Mucosa of rectum (tissue), 2 donors: ENCODE measurements at regions not wholly inside any gene's neighbourhood (a gene's known extent, or its start where the extent isn't known, plus 50 kb on each side); places are given as distances from the start of the nearest gene placed in this dataset.

ENCODE experiments used
- H3K27ac ChIP-seq, 2 donors: one replicate each; pipeline ENCODE4 v1.7.0; 2013; ENCODE audit warnings: inconsistent platforms in 2 of 2, low read depth in 2 of 2, low read length in 2 of 2
- H3K27me3 ChIP-seq, 2 donors: one replicate each; pipeline ENCODE4 v1.7.0; 2013; ENCODE audit warnings: low read length in 2 of 2; ENCODE audit not compliant: control insufficient read depth in 2 of 2, insufficient read depth in 2 of 2
- H3K36me3 ChIP-seq, 2 donors: one replicate each; pipeline ENCODE4 v1.7.0; 2013; ENCODE audit warnings: low read length in 2 of 2; ENCODE audit not compliant: control insufficient read depth in 2 of 2, insufficient read depth in 2 of 2
- H3K4me1 ChIP-seq, 2 donors: one replicate each; pipeline ENCODE4 v1.7.0; 2013; ENCODE audit warnings: low read length in 2 of 2, mild to moderate bottlenecking in 1 of 2; ENCODE audit not compliant: control insufficient read depth in 2 of 2, insufficient read depth in 2 of 2
- H3K4me3 ChIP-seq, 2 donors: one replicate each; pipeline ENCODE4 v1.7.0; 2013; ENCODE audit warnings: low read length in 2 of 2
- H3K9ac ChIP-seq, 2 donors: one replicate each; pipeline ENCODE4 v1.7.0; 2013; ENCODE audit warnings: low read length in 2 of 2, low read depth in 1 of 2, mild to moderate bottlenecking in 1 of 2
- H3K9me3 ChIP-seq, 2 donors: one replicate each; pipeline ENCODE4 v1.7.0; 2013; ENCODE audit warnings: low read length in 2 of 2; ENCODE audit not compliant: control insufficient read depth in 2 of 2
- donor health status: healthy.
- donor health status: Normal muscosa, but diverticular disease.

GRCh38 chr1:195574511-195574910, 1033.7 kb downstream of the KCNT2 start:
- Histone ChIP-seq H3K9ac (no peak overlapping the region), H3K4me1 (peaks cover 0 to 8% of the 10 kb centered on the region in 2 donors), H3K27ac (no peak overlapping the region), H3K4me3 (no peak overlapping the region), H3K9me3 (no peaks in the 10 kb centered on the region), H3K36me3 (no peaks in the 10 kb centered on the region), H3K27me3 (no peaks in the 10 kb centered on the region)

- H3K9me3 ChIP-seq, result no peaks in the 10 kb centered on the region
- no peaks in the 10 kb centered on the region for H3K27me3 ChIP-seq
- no peak overlapping the region for H3K9ac ChIP-seq
- no peak overlapping the region for H3K4me3 ChIP-seq
- H3K27ac ChIP-seq, result no peak overlapping the region
- H3K4me1 ChIP-seq, result no peaks in the 10 kb centered on the region
- H3K36me3 ChIP-seq, result no peaks in the 10 kb centered on the region
These were observed 1038.3 kb downstream of the KCNT2 start for GRCh38 chr1:195569934-195570333.

GRCh38 chr1:195568389-195568788, 1039.9 kb downstream of the KCNT2 start:
- H3K9ac ChIP-seq, result no peak overlapping the region
- H3K27ac ChIP-seq, result no peak overlapping the region
- no peak overlapping the region for H3K4me3 ChIP-seq
- H3K36me3 ChIP-seq, result no peaks in the 10 kb centered on the region
- H3K9me3 ChIP-seq, result no peaks in the 10 kb centered on the region
- H3K27me3 ChIP-seq, result no peaks in the 10 kb centered on the region
- no peaks in the 10 kb centered on the region for H3K4me1 ChIP-seq

GRCh38 chr1:195562074-195562473, 1046.2 kb downstream of the KCNT2 start:
- no peaks in the 10 kb centered on the region for H3K9me3 ChIP-seq
- H3K4me1 ChIP-seq, result no peaks in the 10 kb centered on the region
- no peaks in the 10 kb centered on the region for H3K36me3 ChIP-seq
- no peak overlapping the region for H3K27ac ChIP-seq
- H3K4me3 ChIP-seq, result no peak overlapping the region
- H3K27me3 ChIP-seq, result no peaks in the 10 kb centered on the region
- no peak overlapping the region for H3K9ac ChIP-seq

- H3K27ac ChIP-seq, result no peak overlapping the region
- H3K36me3 ChIP-seq, result no peaks in the 10 kb centered on the region
- H3K9me3 ChIP-seq, result no peaks in the 10 kb centered on the region
- no peak overlapping the region for H3K4me3 ChIP-seq
- H3K9ac ChIP-seq, result no peak overlapping the region
- H3K27me3 ChIP-seq, result no peaks in the 10 kb centered on the region
- peaks cover 0 to 3% of the 10 kb centered on the region in 2 donors for H3K4me1 ChIP-seq
These were observed 1058.0 kb downstream of the KCNT2 start for GRCh38 chr1:195550071-195550862.

GRCh38 chr1:195530961-195531360, 1077.3 kb downstream of the KCNT2 start:
- H3K4me3 ChIP-seq, result no peak overlapping the region
- H3K27me3 ChIP-seq, result no peaks in the 10 kb centered on the region
- no peaks in the 10 kb centered on the region for H3K36me3 ChIP-seq
- no peaks in the 10 kb centered on the region for H3K9me3 ChIP-seq
- no peak overlapping the region for H3K27ac ChIP-seq
- no peak overlapping the region for H3K9ac ChIP-seq
- H3K4me1 ChIP-seq, result no peaks in the 10 kb centered on the region

GRCh38 chr1:195529881-195530280, 1078.4 kb downstream of the KCNT2 start:
- H3K4me3 ChIP-seq, result no peak overlapping the region
- H3K27ac ChIP-seq, result no peak overlapping the region
- no peak overlapping the region for H3K9ac ChIP-seq
- H3K27me3 ChIP-seq, result no peaks in the 10 kb centered on the region
- H3K9me3 ChIP-seq, result no peaks in the 10 kb centered on the region
- no peaks in the 10 kb centered on the region for H3K4me1 ChIP-seq
- no peaks in the 10 kb centered on the region for H3K36me3 ChIP-seq

- no peaks in the 10 kb centered on the region for H3K9me3 ChIP-seq
- H3K9ac ChIP-seq, result no peak overlapping the region
- H3K36me3 ChIP-seq, result no peaks in the 10 kb centered on the region
- no peaks in the 10 kb centered on the region for H3K27me3 ChIP-seq
- H3K4me3 ChIP-seq, result no peak overlapping the region
- no peak overlapping the region for H3K27ac ChIP-seq
- no peaks in the 10 kb centered on the region for H3K4me1 ChIP-seq
These were observed 1087.5 kb downstream of the KCNT2 start for GRCh38 chr1:195520757-195521156.

- H3K4me1 ChIP-seq, result no peaks in the 10 kb centered on the region
- no peak overlapping the region for H3K4me3 ChIP-seq
These were observed 1092.2 kb downstream of the KCNT2 start for GRCh38 chr1:195516036-195516435.

GRCh38 chr1:195511501-195511900, 1096.7 kb downstream of the KCNT2 start:
- Histone ChIP-seq H3K27ac (no peak overlapping the region), H3K4me3 (no peak overlapping the region), H3K9me3 (no peaks in the 10 kb centered on the region), H3K27me3 (no peaks in the 10 kb centered on the region), H3K9ac (no peak overlapping the region), H3K36me3 (no peaks in the 10 kb centered on the region), H3K4me1 (no peaks in the 10 kb centered on the region)

More at GRCh38 chr1:195516036-195516435, 1092.2 kb downstream of the KCNT2 start:
- H3K27ac ChIP-seq, result no peak overlapping the region
- H3K27me3 ChIP-seq, result no peaks in the 10 kb centered on the region
- H3K9ac ChIP-seq, result no peak overlapping the region
- H3K9me3 ChIP-seq, result no peaks in the 10 kb centered on the region
- H3K36me3 ChIP-seq, result no peaks in the 10 kb centered on the region
